ENCODE measurements at regions not wholly inside any gene's neighbourhood (a gene's known extent, or its start where the extent isn't known, plus 50 kb on each side); places are given as distances from the start of the nearest gene placed in this dataset.

DNA sequence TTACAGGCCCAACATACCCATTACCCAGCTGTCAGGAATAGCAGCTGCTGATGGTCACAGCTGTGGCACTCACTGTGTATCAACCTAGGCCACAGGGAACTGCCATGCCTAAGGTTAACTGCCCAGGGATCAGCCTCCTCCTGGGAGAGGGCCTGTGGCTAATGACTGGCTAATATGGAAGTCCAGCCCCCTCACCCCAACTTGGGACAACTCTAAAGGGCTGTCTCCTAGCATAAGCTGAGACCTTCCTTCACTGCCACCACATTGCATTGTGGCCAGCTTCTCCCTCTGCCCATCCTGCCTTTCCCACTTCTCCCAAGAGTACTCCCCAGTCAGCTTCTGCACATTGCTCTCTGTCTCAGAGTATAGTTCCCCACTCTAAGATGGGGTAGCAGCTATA lies 316.5 kb downstream of the SMAD2 start:
- TF ChIP-seq, protein P1, sequence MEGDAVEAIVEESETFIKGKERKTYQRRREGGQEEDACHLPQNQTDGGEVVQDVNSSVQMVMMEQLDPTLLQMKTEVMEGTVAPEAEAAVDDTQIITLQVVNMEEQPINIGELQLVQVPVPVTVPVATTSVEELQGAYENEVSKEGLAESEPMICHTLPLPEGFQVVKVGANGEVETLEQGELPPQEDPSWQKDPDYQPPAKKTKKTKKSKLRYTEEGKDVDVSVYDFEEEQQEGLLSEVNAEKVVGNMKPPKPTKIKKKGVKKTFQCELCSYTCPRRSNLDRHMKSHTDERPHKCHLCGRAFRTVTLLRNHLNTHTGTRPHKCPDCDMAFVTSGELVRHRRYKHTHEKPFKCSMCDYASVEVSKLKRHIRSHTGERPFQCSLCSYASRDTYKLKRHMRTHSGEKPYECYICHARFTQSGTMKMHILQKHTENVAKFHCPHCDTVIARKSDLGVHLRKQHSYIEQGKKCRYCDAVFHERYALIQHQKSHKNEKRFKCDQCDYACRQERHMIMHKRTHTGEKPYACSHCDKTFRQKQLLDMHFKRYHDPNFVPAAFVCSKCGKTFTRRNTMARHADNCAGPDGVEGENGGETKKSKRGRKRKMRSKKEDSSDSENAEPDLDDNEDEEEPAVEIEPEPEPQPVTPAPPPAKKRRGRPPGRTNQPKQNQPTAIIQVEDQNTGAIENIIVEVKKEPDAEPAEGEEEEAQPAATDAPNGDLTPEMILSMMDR (conservative IDR thresholded peaks at IDR 0.05; ENCODE audit: control insufficient read depth, insufficient read depth, low read depth, low read length), result no peak
- H3K4me3 ChIP-seq (ENCODE audit: control insufficient read depth, low read depth, low read length), result no peak overlapping the region
- no peak for DNase-seq (ENCODE audit: low read depth)

DNA sequence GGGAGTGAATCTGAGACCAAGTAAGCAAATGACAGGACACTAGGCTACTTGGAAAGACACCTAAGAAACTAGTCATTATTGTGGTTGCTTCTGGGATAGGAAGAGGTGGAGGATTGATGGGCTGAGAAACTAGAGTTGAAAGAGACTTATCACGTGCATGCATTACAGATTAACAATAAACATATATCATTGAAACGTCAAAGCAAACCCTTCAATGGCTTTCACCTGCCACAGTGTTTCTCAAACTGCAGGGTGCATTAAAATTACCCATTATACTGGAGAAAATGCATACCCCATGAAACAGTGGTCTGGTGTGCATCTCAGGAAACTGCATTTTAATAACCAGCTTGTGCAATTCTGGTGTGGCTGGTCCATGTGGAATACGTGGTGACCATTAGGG lies 318.8 kb downstream of the SMAD2 start:
- no peak for DNase-seq (ENCODE audit: low read depth)
- no peak overlapping the region for H3K4me3 ChIP-seq (ENCODE audit: control insufficient read depth, low read depth, low read length)
- TF ChIP-seq, protein P1 (conservative IDR thresholded peaks at IDR 0.05; ENCODE audit: control insufficient read depth, insufficient read depth, low read depth, low read length), result no peak

DNA sequence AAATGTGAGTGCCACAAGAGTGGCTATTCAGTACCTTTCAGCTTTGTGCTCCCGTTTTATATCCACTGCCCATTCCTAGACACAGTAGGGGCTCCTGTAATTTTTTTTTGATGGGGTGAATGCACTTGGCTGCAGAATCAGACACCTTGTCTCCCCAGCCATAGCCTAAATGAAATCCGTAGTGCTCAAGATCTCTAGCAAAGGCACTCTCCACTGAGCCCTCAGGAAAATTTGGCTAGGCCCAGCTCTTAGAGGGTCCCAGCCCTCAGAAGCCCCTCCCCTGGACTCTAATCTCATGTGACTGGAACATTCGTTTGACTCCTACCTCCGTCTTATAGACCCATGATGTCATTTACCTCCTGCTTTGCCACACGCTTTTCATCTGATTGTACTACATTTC lies 323.9 kb downstream of the SMAD2 start:
- DNase-seq (ENCODE audit: low read depth), result no peak
- H3K4me3 ChIP-seq (ENCODE audit: control insufficient read depth, low read depth, low read length), result no peak overlapping the region
- TF ChIP-seq, protein P1 (conservative IDR thresholded peaks at IDR 0.05; ENCODE audit: control insufficient read depth, insufficient read depth, low read depth, low read length), result no peak

DNA sequence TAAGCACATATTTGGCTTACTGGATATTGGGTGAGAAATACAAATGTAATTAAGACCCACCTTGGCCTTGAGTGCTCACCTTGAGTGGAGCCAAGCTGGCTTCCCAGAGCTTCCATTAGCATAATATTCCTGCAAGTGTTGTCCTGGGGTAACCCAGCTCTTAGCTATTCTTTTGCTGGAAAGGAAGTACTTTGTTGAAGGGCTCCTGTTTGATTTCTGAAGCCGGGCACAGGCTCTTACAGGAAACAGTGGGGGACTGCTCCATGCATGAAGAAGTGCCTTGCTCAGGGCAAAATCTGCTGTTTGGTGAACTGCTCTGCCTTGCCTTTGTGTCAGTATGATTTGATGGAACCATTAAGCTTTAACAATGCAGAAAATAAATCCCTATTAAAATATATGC lies 325.4 kb downstream of the SMAD2 start:
- DNase-seq (ENCODE audit: low read depth), result no peak
- TF ChIP-seq, protein P1 (conservative IDR thresholded peaks at IDR 0.05; ENCODE audit: control insufficient read depth, insufficient read depth, low read depth, low read length), result no peak
- H3K4me3 ChIP-seq (ENCODE audit: control insufficient read depth, low read depth, low read length), result no peak overlapping the region

DNA sequence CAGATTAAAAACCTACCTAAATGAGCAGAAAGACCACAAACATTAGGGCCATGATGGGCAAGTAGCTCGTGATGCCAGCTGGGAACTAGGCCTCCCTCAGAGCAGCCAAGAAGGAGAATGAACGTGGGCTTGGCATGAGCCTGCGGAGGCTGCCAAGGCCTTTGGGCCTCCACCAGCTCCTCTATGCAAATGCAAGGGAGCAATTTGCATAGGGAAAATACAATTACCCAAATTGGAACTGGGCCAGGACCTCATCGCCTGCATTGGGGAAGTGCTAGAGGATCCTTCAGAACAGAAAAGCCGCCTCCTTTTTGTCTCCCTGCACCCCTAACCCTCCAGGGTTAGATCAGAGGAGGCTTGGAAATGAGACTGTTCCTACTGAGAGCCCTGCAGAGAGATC lies 326.4 kb downstream of the SMAD2 start:
- no peak overlapping the region for H3K4me3 ChIP-seq (ENCODE audit: control insufficient read depth, low read depth, low read length)
- no peak for DNase-seq (ENCODE audit: low read depth)
- TF ChIP-seq, protein P1 (conservative IDR thresholded peaks at IDR 0.05; ENCODE audit: control insufficient read depth, insufficient read depth, low read depth, low read length), result no peak

DNA sequence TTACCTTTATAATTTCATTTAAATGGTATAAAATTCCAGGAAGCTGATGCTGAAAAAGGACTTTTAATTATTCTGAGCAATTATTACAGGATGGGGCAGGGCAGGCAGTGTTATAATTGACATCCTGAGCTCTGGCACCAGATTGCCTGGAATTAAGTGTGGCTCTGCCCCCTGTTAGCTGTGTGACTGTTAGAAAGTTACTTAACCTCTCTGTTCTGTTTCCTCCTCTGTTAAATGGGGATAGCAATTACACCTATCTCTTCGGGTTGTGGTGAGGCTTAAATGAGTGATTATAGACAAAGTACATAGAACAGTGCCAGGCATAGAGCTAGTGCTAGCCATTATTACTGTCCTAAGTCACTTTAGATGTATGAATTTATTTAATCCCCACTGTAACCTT lies 327.3 kb downstream of the SMAD2 start:
- DNase-seq (ENCODE audit: low read depth), result no peak
- TF ChIP-seq, protein P1 (conservative IDR thresholded peaks at IDR 0.05; ENCODE audit: control insufficient read depth, insufficient read depth, low read depth, low read length), result no peak
- H3K4me3 ChIP-seq (ENCODE audit: control insufficient read depth, low read depth, low read length), result no peak overlapping the region

DNA sequence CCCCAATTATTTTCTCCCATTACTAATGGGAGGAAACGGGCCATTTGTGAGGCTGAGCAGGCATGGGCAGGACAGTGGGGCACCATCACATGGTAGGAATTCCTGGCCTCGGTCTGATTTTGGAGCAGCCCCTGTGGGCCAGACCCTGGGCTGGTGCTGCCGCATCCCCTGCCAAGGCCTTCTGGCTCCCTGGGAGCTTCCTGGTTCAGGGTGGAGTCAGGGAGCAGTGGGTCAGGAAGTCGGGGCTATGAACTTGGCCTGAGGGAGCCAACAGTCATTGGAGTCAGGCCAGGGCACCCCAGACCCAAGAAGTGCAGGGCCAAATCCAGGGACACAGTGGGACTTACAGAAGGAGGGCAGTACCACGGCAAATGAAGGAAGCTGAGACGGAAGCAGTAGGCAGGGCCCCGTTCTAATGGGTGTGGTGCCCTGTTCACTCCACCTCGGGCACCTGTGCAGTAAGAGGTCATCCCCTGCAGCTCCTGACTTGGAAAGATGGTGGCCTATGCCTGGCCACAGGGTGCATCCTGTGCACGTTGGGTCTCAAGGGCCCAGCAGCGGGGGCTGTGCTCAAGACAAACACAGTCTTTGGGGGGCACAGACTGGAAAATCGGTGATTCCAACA lies 328.1 kb downstream of the SMAD2 start:
- H3K4me3 ChIP-seq (ENCODE audit: control insufficient read depth, low read depth, low read length), result no peak overlapping the region
- no peak for DNase-seq (ENCODE audit: low read depth)
- TF ChIP-seq, protein P1 (conservative IDR thresholded peaks at IDR 0.05; ENCODE audit: control insufficient read depth, insufficient read depth, low read depth, low read length), result no peak
